ENCODE measurements at regions not wholly inside any gene's neighbourhood (a gene's known extent, or its start where the extent isn't known, plus 50 kb on each side); places are given as distances from the start of the nearest gene placed in this dataset.
A peak's percentile ranks its signal among the peaks of the same experiment; 100 is the strongest.

DNA sequence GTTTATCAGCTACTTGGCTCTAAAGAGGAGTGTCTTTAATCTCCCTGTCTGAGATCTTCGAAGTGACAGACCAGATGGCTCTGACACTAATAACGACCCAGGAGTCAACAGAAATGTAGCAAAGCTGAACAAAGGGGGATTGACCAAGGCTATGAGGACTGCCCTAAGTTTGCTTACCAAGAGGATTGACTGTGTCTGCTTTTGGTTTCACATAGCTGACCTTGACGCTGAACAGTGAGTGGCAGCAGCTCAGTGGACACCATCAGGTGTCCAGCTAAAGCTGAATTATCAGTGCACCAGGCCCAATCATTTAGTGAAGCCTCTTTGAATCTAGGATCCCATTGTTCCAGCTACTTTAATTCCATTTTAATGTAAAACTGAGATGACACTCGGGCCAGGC lies 262.6 kb downstream of the COX7C start:
- FAIRE-seq = no peak

DNA sequence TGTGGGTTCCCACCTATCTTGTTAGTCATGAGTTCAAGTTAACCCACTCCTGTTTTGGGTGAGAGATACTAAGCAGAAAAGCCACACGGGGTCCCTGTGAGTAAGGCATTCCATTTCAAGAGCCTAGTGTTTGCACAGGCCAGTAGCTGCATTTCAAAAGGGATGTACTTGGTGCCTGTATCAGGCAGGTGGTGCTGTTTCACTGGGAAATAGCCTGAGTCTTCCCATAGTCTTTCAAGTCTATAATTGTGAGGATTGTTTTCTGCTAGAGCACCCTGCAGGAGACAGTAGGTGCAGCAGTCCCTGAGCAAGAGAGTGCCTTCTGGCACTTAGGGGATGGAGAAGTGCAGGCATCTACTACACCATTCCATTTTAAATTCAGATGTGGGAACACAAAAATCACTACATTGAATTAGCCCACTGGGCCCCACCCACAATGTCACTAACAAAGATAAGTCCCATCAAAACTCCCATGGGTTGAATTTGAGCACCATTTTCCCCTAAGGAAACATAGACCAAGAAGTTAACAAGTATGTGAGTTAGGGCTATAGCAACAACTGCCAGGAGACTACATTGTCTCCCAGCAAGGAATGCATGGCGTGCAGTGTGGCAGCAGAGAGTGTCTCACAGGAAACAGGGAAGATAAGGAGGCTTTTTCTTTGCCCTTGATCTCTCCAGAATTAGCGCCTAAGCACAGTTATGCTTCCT lies 263.2 kb downstream of the COX7C start:
- FAIRE-seq = no peak

DNA sequence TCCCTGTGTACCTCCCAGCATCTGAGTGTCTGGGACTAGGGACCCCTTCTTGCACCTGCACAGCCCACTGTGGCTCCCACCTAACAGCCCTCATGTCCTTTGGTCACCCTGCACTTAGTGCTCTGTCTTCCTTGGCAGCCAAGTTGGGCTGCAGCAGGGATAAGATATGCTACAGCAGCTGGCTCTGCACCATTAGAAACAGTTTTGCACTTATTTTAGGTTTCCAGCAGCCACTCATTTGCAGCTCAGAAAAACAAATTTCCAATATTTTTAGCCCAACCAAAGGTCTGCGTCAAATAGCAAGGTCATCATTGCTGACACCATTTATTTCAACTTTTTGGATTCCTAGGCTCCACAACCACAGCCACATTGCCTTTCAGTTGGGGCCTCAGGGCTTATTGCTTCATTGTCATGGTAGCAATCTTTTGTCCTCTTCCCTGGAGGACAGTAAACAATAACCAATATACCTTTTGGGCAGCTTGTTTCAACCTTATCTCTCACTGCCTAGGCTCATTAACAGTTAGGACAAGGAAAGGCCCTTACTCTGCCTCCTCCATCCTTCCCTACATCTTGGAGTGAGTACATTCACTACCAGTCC lies 263.9 kb downstream of the COX7C start:
- no peak for FAIRE-seq

DNA sequence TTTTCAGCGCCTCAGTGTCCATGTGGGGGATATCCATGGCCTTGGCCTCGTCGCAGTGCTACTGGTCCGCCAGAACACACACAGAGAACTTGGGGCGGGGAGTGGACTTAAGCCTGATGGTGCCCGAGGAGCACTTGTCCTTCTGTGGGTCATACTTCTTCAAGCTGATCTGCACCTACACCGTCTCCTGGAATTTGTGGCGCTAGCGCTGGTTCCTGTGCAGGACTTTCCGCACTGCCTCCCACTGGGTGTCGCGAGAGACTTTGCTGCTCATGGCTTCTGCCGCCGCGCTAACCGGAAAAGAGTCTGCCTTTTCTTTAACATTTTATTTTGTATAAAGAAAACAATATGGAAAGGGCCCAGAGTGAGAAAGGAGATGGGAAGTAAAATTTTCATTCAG lies 266.9 kb downstream of the COX7C start:
- FAIRE-seq = no peak

DNA sequence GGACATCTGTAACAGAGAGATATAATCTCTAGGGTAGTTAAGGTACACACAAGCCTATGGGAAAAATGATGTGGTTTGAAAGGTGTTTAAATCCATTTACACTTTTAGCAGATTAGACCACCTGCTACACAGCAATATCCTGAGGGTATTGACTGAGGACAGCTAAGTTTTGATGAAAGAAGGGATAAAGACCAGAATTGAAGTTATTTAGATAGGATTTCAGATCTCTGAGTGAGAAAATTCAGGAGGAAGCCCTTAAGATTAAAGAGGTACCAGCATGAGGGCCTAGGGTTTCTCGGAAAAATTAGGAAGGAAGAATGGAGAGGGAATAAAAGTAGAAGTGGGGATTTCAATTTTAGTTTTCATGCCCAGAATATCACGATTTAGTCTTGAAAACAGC lies 267.3 kb downstream of the COX7C start:
- FAIRE-seq = no peak

DNA sequence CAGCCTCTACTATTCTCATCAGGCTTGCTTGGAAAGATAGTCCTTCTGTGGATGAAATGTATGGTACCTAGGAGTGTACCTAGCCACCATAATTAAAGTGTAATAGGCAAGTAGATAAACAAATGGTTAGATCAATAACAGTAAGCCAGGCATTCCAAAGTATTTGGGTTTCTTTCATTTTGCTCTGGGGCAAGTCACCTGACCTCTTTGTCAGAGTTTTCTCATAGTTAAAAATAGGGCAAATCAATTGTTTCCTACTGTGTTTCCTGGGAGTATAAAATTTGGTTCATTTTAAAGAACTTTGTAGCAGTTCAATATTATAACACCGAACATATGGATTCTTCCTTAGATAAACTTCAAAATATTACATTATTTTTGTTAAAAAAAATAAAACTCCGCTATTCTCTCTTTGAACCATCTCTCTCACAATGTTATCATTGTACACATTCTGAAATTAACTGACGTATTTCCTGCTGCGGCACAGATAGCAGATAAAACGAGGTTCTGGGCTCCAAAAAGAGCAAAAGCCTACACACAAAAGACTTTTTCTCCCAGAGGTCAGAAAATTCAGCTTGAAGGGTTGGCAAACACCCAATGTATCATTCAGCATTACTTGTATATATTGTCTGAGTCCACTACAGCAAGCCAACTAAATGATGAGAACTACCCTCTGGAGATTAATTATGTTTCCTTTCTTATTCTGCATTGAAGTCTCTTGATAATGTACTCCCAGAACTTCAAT lies 267.9 kb downstream of the COX7C start:
- FAIRE-seq = no peak

DNA sequence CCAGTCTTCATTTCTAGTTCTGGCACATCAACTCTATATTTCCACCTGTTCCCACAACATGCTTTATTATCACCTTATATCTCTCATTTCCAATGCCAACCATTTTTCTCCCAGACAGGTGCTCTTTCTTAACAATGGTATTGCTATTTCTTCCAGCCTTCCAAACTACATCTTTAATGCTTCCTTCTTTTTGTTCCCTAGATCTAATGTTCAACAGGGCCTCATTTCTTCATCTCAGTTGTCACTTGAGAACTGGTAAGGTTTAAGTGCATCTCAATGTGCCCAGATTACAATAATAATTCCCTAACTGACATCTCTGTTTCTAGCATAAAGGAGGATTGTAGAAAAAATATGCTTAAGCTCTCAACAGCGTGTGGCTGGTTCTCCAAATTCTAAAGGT lies 272.6 kb downstream of the COX7C start:
- FAIRE-seq = no peak

DNA sequence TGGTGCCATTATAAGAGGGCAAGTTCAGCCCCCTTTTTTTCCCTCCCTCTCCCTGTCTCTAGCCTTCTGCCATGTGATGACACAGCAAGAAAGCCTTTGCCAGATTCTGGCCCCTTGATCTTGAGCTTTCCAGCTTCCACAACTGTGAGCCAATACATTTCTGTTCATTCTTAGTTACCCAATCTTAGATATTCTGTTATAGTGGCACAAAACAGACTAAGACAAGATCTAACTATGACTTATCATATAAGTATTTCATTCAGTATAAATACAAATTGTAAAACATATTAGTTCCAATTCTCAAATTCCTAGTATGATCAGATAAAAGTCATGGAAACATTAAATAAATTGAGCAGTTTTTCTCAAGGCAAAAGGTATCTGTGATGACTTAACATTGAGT lies 276.3 kb downstream of the COX7C start:
- FAIRE-seq = no peak

DNA sequence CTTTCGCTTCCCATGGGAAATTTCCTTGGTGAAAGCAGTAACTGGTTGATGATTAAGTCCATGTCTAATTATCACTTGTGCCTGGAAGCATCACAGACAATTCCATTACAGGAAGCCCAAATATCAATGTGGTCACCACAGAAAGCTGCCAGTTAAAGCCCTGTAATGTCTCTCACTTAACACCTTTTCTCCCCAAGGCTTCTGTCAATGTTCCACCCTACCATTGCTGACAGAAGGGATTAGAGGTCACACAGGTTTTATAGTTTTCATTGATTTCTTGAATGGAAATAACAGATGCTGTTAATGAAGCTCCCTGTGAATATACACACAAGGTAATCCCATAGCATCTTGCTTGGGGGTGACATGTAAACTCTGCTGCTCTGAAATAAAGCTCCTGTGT lies 279.2 kb downstream of the COX7C start:
- FAIRE-seq = no peak

DNA sequence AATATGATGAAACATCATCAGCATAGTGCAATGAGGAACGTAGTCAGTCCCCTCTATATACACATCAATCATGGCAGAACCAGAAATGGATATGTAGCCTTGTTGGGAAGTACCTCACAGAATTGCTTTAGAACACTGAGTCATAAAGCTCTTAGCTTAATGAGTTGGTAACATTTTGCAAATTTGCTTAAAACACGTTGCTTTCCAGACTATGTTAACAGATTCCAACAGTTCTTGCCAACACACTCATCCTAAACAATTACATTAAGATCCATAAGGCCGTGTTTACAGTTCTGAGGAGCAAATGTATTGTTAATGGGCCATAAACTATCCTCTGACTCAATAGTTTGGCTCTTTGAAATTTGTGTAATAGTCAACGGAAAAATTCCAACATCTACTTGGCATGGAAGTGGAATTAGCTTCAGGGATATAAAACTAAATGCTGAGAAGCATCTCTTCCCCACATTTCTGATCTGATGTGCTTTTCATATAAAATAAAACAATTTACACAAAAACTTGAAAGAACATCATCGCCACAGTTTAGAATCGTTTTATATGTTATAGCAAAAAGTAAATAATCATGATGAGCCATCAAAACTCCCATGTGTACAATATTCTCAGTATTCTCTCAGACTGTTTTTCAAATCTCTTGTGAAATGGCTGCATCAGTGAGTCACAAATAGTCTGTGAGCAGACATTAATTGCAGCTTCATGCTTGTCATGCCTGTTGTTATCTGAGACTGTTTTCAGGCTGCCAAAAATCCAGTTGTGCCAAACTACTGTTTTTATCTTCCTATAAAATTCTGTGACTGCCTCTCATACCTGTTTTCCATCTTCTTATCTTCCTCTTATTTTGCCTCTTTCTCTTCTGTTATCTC lies 291.9 kb downstream of the COX7C start:
- FAIRE-seq = no peak

DNA sequence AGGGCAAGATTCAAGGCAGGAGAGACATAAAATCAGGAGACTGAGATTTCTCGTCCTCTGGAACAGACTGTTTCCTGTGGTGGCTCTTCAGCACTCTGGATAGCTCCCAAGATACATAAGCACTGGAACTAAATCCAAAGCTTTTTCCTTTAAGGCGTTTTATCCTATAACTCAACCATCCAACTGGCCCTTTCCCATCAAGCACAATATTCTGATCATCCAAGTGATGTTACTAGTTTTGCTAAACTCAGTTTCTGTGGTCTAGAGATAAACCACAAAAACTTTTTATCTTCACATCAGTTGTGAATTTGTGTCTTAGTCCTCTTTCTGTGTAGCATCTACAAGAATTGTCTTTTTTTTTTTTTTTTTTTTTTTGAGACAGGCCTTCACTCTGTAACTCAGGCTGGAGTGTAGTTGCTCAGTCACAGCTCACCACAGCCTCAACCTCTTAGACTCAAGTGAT lies 299.4 kb downstream of the COX7C start:
- no peak for FAIRE-seq

DNA sequence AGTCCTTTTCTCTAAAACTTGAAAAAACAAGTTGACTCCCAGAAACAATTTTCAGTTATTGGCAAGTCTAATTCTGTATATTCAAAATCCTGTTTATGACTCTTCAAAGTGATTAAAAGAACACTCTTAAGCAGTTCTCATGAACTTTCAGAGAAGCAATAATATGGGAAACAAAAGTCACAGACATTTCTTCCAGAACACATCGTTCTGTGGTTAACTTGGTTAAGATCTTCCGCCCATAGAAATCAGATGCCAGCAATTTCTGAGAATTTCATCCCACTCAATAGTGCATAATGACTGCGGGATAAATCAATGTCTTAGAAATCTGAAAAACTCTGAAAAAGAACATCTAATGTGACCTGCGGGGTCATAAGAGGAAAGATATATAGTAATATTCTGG lies 300.5 kb downstream of the COX7C start:
- FAIRE-seq = no peak

DNA sequence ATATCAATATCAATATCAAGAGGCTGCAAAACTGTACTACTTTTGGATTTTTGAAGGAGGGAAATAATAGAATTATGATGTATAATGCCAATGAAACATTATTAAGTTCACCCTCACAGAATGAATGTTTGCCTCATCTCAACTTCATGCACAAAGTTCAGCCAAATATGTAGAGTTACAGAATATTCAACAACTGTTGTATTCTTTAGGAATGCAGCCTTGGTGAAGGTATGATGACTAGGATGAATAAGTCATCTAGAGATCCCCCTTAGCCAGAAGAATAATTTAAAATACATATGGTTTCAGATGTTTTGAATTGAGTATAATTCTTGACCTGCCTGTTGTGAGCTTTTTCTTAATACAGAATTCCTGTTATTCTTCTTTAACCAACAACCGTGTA lies 308.3 kb downstream of the COX7C start:
- FAIRE-seq = no peak

DNA sequence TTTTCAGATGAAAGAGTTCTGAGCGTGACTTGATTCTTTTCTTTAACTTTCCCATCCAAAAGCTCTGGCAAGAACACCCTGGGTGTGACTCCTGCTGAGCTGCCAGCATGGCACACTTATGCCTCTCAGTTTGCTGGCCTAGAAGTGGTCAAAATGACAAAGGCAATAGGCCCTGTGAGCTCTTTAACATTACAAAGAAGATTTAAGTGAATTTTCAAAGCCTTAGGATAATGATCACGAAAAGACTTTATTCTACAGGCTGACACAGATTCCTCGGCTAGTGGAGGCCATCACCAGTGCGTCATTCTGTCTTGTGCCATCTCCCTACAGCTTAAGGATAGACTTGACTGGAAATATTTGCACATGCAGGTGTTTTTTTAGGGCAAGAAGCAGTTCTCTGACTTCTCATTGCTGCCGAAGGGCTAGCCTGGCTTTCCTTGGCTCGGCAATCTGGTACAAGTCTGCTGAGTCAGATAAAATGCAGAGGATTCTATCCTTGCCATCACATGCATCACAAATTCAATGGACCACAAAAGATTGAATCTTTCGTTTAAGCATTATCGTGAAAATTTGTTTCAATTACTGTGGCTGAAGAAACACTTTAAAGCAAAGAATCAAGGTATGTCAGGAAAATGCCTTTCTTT lies 311.5 kb downstream of the COX7C start:
- no peak for FAIRE-seq

DNA sequence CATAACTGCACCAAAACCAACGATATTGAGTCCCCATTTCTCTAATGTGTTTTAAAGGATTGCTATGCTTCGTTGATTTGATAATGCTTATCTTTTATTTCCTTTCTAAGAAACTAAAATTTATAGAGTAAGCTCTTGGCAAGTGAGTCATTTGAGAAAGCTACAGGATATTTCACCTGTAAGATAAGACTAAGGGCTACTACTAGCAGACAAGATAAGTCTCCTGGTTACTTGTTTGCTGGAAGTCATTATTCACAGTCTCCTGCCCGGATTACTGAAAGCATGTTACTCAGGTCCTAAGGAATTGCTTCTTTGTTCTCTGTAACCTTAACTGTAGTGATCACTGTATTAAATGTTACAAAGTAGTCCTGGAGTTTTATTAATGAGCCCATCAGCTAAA lies 315.9 kb upstream of the RASA1 start:
- no peak for FAIRE-seq

DNA sequence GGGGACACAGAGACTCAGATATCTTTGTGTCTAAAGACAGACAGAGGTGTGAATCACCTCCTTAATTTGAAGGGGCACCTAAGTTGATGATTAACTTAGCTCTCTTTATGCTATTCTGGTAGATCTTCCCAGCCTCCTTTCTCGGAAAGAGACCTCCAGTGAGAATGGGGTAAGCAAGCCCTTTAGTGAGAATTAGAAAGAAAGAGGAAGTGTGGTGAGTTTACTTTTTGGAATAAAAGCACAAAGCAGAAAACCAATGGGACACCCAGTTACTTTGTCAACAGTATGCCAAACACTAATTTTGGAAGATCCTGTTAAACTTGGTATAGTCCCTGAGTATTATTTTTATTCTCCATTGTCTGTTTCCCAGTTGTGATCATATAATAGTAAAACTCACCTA lies 302.8 kb upstream of the RASA1 start:
- FAIRE-seq = no peak

DNA sequence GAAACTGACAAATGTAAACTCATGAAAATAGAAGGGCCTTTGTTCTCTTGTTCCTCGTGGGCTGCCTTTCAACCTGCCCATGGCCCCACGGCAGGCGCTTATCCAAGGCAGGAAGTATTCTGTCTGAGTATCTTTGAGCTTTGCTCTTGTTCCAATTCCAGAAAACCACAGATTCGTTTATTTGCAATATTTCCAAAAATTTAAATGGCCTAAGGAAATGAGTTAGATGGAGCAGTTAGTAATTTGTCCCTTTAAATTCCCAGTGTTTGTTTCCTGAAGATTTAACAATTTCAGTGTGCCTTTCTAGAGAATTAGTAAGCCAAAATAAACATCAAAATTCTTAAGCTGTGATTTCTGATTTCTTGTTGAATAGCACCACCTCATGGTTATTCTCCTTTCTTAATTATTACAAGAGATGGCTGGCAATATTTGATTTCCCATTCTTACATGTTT lies 299.4 kb upstream of the RASA1 start:
- FAIRE-seq = peak; percentile 95

DNA sequence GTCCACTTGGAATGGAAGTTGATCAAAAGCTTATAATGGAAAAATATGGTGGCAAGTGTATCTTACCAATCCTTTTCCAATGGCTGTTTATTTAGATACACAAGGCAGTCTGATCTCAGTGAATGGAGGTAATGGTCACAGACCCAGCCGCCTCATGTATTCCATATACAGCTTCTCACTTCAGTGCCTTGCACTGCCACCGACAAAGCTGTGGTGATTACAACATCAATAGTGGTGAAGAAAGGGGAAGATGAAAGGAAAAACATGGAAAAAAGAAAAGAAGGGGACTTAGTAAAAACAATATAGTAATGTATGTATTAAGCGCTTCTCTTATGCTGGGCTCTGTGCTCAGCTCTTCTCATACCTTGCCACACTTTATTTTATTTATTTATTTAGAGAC lies 297.3 kb upstream of the RASA1 start:
- no peak for FAIRE-seq

DNA sequence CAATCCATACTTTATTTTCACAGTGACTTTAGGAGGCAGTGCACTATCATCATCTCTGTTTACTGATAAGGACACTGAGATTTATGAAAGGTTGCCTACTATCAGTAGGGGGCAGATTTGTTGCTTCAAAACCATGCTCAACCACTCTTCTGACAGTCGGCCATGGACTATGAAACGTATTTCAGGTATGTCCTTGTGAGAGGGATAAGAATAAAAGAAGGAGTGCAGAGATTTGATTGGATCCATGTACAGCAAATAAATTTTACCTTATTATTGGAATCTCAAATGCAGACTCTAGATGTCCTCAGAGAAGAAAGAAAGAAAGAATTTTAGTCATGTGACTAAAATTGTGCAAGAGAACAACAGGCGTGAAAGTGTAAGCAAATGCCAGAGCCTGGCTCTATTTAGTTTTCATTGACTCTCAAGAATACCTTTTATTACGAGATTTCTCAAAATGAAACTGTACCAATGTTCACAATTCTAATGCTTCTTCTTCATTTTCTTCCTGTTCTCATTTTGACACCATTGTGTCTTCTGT lies 296.6 kb upstream of the RASA1 start:
- no peak for FAIRE-seq

DNA sequence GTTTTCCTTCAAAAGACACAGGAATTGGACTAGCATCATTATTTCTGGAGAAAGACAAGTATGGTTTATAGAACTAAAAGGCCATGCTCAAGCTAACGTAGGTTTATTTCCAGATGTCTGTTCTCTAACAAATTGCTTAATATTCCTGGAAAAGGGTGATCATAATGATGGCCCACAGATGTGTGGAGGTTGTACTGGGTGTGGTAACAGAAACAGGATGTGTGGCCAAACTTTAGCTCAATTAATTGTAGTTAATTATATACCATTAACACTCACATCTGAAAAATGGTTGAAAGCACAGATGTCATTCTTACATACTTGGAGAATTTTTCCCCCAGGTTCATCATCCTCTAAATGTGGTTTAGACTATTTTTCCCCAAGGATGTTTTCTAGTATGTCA lies 292.7 kb upstream of the RASA1 start:
- no peak for FAIRE-seq

DNA sequence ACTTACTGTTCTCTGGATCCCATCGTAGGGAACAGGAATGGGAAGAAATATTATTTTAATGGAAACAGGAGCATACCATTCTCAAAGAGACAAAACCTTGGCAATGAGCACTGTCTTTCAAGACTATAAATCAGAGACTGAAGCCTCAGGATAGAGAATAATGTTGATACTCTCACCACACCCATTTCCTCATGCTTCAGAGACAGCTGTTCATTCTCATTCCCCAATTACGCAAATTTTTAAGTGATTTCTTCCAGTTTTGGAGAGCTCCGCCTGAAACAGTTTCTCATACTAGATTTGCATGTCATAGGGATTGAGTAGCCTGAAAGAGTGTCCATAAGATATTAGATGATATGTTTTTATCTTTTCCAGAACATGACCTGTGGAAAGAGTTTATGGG lies 290.5 kb upstream of the RASA1 start:
- FAIRE-seq = no peak

DNA sequence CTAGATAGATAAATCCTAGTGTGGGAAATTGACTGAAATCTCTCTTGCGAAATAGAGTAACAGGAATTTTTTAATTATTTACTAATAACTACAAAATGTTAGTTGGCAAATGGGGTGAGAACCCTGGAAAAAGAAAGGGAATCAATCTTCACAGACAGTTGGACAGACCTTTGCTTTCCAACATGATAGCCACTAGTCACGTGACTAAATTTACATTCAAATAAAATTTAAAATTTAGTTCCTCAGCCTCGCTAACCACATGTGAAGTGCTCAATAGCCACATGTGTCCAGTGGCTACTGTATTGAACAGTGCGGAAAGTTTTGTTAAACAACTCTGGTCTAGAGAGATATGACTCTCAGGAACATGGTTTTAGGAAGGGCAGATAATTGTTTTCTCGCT lies 289.9 kb upstream of the RASA1 start:
- no peak for FAIRE-seq

Data from endometrium (tissue), 2 donors.